Tibial nerve (tissue), 4 donors: ENCODE measurements at regions not wholly inside any gene's neighbourhood (a gene's known extent, or its start where the extent isn't known, plus 50 kb on each side); places are given as distances from the start of the nearest gene placed in this dataset.

Experiments
- DNase-seq, 2 donors: peaks; one replicate each; pipeline ENCODE4 v3.0.0-alpha.2; 2019; ENCODE audit warnings: low spot score in 2 of 2
- H3K27ac ChIP-seq, 4 donors: fragments of 200-600 bp; sonication (generic) in 3 of 4; one replicate each; pipeline ENCODE4 v1.5.1; 2017 to 2019; ENCODE audit warnings: mild to moderate bottlenecking in 1 of 4
- H3K27me3 ChIP-seq, 2 donors: fragments of 200-600 bp; sonication (generic) in 1 of 2; one replicate each; pipeline versions ENCODE4 v1.5.1 to v1.6.0; 2017 to 2019
- H3K36me3 ChIP-seq, 3 donors: fragments of 200-600 bp; sonication (generic); one replicate each; pipeline ENCODE4 v1.5.1; 2018 to 2019
- H3K4me1 ChIP-seq, 4 donors: fragments of 200-600 bp; sonication (generic) in 3 of 4; one replicate each; pipeline ENCODE4 v1.5.1; 2017 to 2019
- H3K4me3 ChIP-seq, 4 donors: fragments of 200-600 bp; sonication (generic) in 3 of 4; one replicate each; pipeline ENCODE4 v1.5.1; 2017 to 2019; ENCODE audit warnings: mild to moderate bottlenecking in 1 of 4, moderate library complexity in 1 of 4
- H3K9me3 ChIP-seq, 4 donors: fragments of 200-600 bp; sonication (generic) in 3 of 4; one replicate each; pipeline ENCODE4 v1.5.1; 2017 to 2019
- CTCF ChIP-seq, 5 experiments: fragments of 200-600 bp in 3 of 5; fragments of 450-650 bp in 2 of 5; sonication (generic) in 3 of 5; IDR thresholded peaks; one replicate each; pipeline ENCODE4 v1.5.1; 2016 to 2019; ENCODE audit warnings: antibody characterized with exemption in 5 of 5, mild to moderate bottlenecking in 3 of 5, moderate library complexity in 2 of 5
- EP300 ChIP-seq, 2 donors: sonication (generic); formaldehyde crosslinking; IDR thresholded peaks; one replicate each; pipeline ENCODE4 v1.6.1; 2017; ENCODE audit warnings: antibody characterized with exemption in 2 of 2, mild to moderate bottlenecking in 1 of 2
- POLR2A ChIP-seq, 2 donors: fragments of 450-650 bp; IDR thresholded peaks; one replicate each; pipeline ENCODE4 v1.6.1; 2017; ENCODE audit warnings: antibody characterized with exemption in 2 of 2, mild to moderate bottlenecking in 2 of 2, moderate library complexity in 2 of 2
- WGBS, 2 donors: methylation state at CpG; one replicate each; pipeline ENCODE4 v1.1.5; 2018; 5-methylcytosine and 5-hydroxymethylcytosine counted together

DNA sequence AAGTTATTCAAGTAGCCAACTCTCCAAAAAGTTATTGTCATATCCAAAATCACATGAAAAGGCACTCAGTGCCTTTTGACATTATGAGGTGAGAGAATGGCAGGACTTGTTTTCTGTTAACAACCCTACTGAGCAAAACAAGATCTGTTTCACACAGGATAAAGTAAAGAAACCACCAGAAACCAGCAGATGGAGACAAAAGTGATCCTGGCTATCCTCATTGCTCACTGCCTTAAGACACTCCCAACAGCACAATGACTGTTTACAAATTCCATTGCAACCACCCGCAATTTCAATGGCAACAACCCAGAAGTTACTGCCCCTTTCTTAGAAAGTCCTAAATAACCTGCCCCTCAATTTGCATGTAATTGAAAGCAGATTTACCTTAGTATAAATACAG, 352.6 kb upstream of the NDN start:
- Histone ChIP-seq H3K4me3 (no peak overlapping the region), H3K27me3 (no peaks in the 10 kb centered on the region), H3K36me3 (no peaks in the 10 kb centered on the region), H3K4me1 (no peaks in the 10 kb centered on the region), H3K27ac (no peak overlapping the region), H3K9me3 (peaks cover 0 to 27% (median 0%) of the 10 kb centered on the region in 4 donors)
- WGBS, 2 donors: 29 to 33% methylated on average over 1 of the region's 1 CpG
- TF ChIP-seq POLR2A (IDR thresholded peaks at IDR 0.05) (no peak), CTCF (IDR thresholded peaks at IDR 0.05) (no peak), EP300 (IDR thresholded peaks at IDR 0.05) (no peak)
- no peak for DNase-seq

DNA sequence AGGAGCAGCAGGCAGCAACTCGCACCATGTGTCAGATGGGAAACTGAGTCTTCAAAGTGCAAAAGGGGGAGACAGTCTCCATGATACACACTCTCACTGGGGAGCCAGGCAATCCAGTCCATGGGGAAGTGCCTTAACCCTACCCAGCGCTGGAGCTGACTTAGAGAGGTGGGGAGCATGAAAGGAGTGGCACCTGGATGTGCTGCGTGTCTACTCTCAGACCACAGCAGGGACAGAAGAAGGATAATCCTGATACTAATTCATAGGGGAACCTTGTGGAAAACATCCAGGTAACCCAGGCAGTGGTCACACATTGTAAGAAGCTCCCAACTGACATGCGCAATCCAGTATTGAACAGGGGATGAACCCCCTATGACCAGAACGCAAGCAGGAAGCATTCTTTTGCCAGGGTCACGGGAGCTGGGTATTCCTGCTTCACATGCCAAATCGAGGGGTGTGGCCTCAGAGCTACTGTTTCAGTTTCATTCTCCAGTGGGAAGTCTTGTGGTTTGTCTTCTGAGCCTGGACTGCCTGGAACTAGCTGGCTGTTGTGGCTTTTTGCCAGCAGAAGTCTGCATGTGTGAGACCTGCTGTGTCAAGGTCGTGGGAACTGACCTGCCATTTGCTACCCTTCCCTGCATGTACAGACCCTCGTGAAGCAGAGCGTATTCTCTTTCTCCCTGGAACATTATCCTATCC, 367.6 kb upstream of the NDN start:
- Histone ChIP-seq H3K27me3 (no peaks in the 10 kb centered on the region), H3K27ac (no peak overlapping the region), H3K4me1 (no peaks in the 10 kb centered on the region), H3K4me3 (no peak overlapping the region), H3K36me3 (no peaks in the 10 kb centered on the region), H3K9me3 (no peaks in the 10 kb centered on the region)
- TF ChIP-seq POLR2A (IDR thresholded peaks at IDR 0.05) (no peak), CTCF (IDR thresholded peaks at IDR 0.05) (no peak)
- DNase-seq: no peak
- 63 to 65% methylated on average over 7 to 10 of the region's 10 CpGs for WGBS, 2 donors

DNA sequence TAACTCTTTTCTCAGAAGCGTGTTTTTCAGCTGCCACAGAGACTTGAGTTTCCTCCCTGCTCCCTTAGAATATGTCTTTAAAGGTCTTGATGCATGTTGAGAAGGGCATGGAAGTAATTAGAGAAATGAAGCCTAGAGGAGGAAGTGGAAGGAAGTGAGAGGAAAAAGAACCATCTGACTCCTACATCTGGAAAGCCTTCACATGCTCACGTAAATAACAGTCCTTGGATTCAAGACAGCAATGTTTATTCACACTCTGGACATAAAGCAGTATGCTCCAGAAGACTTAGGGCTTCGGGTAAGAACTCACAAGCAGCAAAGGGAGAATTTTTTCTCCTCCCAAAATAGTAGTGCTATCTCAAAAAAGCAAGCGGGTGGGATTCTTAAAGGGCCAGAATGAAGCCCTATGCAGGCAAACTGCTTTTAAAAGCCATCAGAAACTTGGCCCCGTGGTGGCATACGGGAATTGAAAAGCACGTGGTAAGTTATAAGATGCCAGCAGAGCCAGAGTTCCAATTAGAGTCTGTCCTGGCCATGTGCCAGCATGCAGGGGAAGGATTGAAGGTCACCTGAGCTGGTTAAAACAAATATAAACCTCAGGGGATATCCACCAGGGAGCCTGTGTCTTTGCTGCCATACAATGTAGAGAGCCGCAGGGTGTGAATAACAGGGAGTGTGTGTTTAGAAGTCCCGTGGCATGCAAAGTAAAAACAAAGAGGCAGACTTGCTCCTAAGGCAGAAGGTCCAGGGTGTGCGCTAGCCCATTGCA, 380.8 kb upstream of the NDN start:
- TF ChIP-seq POLR2A (IDR thresholded peaks at IDR 0.05) (no peak), CTCF (IDR thresholded peaks at IDR 0.05) (no peak), EP300 (IDR thresholded peaks at IDR 0.05) (no peak)
- no peak overlapping the region for H3K4me3 ChIP-seq
- H3K27ac ChIP-seq: no peak overlapping the region
- no peaks in the 10 kb centered on the region for H3K36me3 ChIP-seq
- H3K4me1 ChIP-seq: no peaks in the 10 kb centered on the region
- H3K27me3 ChIP-seq: no peaks in the 10 kb centered on the region
- DNase-seq: no peak
- peaks cover 0 to 5% (median 0%) of the 10 kb centered on the region in 4 donors for H3K9me3 ChIP-seq
- 55 to 57% methylated on average over 10 of the region's 10 CpGs for WGBS, 2 donors

- DNase-seq: no peak
- H3K4me3 ChIP-seq: no peak overlapping the region
- peaks cover 0 to 20% (median 0%) of the 10 kb centered on the region in 4 donors for H3K9me3 ChIP-seq
- H3K4me1 ChIP-seq: no peaks in the 10 kb centered on the region
- TF ChIP-seq CTCF (IDR thresholded peaks at IDR 0.05) (no peak), EP300 (IDR thresholded peaks at IDR 0.05) (no peak), POLR2A (IDR thresholded peaks at IDR 0.05) (no peak)
- WGBS, 2 donors: 70 to 76% methylated on average over 2 of the region's 2 CpGs
- no peaks in the 10 kb centered on the region for H3K36me3 ChIP-seq
- no peak overlapping the region for H3K27ac ChIP-seq
- no peaks in the 10 kb centered on the region for H3K27me3 ChIP-seq
Observed at GRCh38 chr15:24075420-24076089, 388.4 kb upstream of the NDN start.
